Hematopoietic multipotent progenitor cell treated with erythropoietin and hydrocortisone succinate and interleukin-3 and kit ligand, for 17 days (in vitro differentiated cells): ENCODE measurements at regions not wholly inside any gene's neighbourhood (a gene's known extent, or its start where the extent isn't known, plus 50 kb on each side); places are given as distances from the start of the nearest gene placed in this dataset.
A peak's percentile ranks its signal among the peaks of the same experiment; 100 is the strongest.
"Not testable (repeated sequence)": the region's sequence is repeated elsewhere in the genome, so short reads cannot be mapped to it uniquely, and the experiment has no call there.

Experiments used
- DNase-seq: peaks from one replicate; pipeline ENCODE4 v3.0.0-alpha.2; 2015; ENCODE audit warnings: low spot score

DNA sequence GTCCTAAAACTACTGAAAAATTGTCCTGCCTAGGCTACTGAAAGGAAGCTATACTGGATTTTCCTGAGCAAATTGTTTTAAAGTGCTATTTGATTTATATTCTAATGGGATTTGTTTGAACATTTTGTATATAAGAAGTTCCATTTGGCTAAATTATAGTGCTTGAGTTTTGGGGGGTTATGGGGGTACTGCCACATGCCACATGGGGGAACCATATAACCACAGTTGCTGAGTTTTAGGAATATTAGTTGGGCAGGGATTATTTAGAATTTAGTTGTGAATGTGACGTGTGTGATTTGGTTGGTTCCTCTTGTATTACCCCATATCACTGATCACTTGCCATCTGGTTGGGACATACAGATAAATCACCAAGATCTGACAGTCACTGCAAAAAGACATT, 224.5 kb upstream of the TAPT1 start:
- no peak for DNase-seq

GRCh38 chr4:16450031-16450430, 223.8 kb upstream of the TAPT1 start:
- DNase-seq, result no peak

- DNase-seq, result no peak
Measured at GRCh38 chr4:16449406-16449805, 223.1 kb upstream of the TAPT1 start.

DNA sequence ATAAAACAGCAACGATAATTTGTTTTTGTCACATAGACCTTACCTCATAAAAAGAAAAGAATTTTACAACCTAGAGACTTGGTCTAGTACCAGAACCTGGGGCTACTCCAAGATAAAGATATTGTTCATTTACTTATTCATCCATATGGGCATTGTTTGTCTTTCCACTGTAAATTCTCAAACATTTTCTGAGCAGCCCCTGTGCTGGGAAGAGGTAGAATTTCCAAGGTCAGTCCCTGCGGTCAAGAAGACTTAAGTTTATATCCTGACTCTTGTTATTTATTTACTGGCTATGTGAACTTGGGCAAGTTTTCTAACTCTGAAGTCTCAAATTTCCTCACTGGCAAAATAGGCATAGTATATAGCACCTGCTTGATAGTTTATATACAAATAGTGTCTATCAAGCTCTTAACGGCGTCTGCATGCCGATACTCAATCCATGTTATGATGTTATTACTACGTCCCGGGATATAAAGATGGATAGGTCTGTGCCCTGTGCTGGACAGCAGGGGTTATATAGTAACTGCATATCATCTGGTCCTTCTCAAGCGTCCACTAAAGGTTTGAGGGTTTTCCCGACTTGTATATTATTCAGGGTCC, 222.1 kb upstream of the TAPT1 start:
- no peak for DNase-seq

DNA sequence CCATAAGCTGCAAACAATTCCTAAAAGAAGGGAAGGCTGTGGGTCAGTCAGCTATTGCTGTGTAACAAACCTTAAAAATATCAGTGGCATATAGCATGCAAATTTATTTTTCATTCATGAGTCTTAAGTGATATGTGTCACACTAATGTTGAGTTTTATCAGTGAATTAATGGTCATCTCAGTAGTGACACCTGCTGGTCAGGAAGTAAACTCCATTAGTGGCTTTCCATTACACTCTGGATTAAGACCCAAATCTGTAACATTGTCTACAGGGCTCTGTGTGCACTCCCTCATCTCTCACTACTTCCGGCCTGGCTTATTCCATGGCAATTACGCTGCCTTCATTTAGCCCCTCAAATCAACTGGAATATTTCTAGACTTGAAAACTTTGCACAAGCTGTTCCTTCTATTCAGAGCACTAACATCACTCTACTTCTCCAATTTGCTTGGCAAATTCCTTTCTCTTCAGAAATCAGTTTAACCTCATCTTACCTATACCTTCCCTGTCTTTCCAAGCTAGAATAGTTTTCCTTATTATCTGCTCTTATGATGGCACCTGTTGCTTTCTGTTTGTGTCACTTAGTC, 217.3 kb upstream of the TAPT1 start:
- DNase-seq, result peak; percentile 27

DNA sequence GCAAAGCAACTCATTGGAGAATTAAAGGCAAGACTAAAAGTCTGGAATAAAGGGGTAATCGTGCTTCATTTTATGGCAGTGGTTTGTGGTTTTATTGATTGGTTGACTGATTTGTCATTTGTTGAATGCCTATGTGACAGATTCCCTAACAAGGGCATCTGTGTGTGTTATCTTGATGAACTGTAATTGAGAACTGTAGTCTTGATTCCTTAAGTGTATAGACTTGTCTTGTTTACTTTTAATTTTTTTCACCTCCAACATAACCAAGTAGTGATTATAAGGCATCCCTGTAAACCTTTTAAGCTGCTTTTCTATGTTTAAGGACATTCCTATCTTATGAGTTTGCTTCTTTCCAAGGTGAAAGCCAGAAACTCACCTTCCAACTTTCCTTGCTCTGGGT, 216.0 kb upstream of the TAPT1 start:
- no peak for DNase-seq

DNA sequence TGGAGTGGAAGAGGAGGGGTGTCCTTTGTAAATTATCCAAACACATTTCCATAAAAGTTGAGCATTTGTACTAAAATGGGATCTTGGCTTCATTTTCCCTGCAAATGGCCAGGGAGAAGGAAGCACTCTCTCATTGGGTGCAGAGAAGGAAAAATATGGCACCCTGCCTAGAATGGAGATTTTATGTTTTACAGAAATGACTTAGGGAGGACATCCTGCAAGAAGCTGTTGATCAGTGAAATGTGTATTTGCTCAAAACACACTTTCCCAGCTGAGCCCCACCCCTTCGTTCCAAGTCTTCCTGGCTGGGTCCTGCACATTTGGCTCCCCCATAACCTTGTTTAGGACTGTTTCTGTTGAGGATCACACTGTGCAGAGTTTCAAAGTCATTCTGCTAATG, 213.5 kb upstream of the TAPT1 start:
- DNase-seq, result no peak

- no peak for DNase-seq
Measured at GRCh38 chr4:16438986-16439385, 212.7 kb upstream of the TAPT1 start.

DNA sequence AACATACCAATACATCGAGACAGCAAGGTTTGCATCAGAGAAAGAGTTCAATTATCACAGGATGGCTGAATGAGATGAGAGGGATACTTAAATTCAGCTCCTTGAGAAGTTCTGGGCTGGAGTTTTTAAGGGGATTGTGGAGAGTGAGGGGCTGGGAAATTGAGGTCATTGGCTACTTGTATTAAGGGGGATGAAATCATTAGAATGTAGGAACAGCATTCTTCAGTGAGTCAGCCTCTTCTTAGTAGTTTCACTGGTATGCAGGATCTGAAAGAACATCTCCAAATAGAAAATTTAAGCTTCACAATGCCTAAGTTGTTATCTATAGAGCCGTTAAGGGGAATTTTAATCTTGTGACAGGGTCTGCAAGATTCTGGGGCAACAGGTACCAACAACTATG, 211.6 kb upstream of the TAPT1 start:
- DNase-seq, result no peak

GRCh38 chr4:16431866-16432265, 205.6 kb upstream of the TAPT1 start:
- no peak for DNase-seq

DNA sequence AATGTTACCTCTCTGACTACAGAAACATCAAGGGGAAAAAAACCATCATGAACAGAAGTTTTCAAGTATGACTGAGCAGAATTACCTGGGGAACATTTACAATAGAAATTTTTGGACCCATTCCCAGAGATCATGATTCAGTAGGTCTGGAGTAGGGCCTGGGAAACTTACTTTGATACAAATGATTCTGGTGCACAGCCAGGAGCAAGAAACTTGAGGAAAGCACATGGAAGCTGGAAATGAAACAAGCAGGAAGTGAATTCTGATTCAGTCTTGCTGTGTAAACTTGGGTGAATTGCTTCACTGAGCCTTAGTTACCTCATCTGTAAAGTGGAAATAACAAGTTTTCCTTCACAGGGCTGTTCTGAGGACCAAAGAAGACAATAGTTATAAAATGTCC, 192.5 kb upstream of the TAPT1 start:
- DNase-seq, result no peak

DNA sequence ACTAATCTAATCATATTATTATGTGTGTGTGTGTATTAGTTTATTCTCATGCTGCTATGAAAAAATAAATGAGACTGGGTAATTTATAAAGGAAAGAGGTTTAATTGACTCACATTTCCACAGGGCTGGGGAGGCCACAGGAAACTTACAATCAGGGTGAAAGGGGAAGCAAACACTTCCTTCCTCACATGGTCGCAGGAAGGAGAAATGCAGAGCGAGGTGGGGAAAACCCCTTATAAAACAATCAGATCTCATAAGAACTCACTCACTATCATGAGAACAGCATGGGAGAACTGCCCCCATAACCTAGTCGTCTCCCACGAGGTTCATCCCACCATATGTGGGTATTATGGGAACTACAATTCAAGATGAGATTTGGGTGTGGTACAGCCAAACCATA, 190.9 kb upstream of the TAPT1 start:
- DNase-seq, result no peak

GRCh38 chr4:16416601-16417000, 190.3 kb upstream of the TAPT1 start:
- no peak for DNase-seq

- DNase-seq, result no peak
Measured at GRCh38 chr4:16415751-16416150, 189.5 kb upstream of the TAPT1 start.

GRCh38 chr4:16413814-16414555, 187.7 kb upstream of the TAPT1 start:
- DNase-seq, result no peak

DNA sequence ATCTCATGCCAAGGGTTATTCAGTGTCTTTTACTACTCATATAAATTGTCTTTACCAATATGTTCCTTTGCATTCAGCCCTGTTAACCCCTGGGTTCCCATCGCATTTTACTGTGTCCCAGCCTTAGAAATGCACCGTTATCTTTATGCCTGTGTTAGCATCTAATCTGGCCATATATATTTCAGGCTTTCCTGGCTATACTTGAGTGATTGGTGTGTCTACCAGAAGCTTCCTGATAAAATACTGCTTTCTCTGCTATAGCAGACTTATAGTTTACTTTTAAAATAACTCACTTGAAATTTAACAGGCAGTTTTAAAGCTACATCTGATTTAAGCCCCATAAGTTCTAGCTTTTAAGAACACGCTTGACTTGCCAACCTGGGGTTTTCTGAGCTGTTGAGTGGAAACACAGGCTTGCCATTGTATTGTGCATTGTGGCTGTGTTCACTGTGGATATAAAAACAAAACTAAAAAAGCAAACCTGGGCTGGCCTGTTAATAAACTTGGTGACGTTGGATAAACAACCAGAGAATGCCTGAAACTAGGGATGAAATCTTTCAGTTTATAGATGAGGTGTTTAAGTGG, 185.3 kb upstream of the TAPT1 start:
- no peak for DNase-seq

GRCh38 chr4:16393216-16393615, 166.9 kb upstream of the TAPT1 start:
- DNase-seq, result not testable (repeated sequence)

DNA sequence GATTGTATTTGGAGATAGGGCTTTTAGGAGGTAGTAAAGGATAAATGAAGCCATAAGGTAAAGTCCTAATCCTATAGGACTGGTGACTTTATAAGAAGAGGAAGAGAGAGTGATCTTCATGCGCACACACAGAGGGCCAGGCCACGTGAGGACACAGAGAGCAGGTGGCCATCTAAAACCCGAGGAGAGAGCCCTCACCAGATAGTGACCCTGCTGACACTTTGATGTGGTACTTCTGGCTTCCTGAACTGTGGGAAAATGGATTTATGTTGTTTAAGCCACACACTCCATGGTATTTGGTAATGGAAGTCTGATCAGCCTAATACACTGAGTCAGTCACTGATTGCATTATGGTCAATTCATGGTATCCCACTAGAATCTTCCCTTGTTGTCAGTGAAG, 164.9 kb upstream of the TAPT1 start:
- no peak for DNase-seq

DNA sequence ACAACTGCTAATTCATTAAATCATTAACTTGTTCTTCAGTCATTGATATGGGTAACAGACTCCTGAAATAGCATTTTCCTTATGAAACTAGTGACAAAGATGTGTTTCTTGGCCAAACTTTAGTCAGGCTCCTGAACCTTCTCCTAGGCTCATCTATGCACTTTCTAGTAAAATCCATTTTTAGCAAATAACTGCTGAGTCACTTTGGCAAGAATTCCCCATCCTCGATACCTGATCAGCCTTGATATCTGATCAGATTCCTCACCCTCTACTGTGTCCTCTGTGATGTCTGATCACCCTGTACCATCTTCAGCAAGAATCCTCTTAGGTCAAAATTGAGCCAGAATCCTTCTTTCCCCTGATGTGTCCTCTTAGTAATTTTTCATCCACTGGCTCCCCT, 161.2 kb upstream of the TAPT1 start:
- no peak for DNase-seq

DNA sequence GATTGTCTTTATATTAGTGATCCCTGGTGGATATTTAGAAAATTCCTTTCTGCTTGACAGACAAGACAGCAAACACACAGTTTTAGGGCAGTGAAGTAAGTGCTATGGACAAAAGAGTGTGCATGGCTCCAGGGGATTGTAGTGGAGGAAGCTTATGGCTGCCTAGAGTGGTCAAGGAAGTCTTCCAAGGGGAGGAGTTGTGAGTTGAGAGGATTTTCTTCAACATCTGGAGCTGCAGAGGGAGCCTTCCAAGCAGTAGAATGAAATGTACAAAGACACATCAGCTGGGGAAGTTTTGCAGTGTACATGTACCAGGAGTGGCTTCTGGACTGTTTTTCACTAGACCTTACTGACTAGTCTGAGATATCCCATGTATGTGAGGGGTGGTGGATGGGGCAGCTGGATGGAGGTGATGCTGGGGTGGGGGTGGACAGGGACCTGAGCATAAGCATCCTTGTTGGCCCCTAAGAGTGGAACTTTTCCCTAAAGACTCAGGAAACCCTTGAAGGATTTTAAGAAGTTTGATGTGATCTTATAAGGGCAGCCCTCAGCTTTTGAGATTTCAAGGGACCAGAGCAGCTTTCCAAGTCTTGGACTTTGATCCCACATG, 160.5 kb upstream of the TAPT1 start:
- DNase-seq, result no peak

- no peak for DNase-seq
Measured at GRCh38 chr4:16384576-16384975, 158.3 kb upstream of the TAPT1 start.

- DNase-seq, result no peak
Measured at GRCh38 chr4:16382571-16382970, 156.3 kb upstream of the TAPT1 start.

- DNase-seq, result no peak
Measured at GRCh38 chr4:16377887-16378286, 151.6 kb upstream of the TAPT1 start.
